ENCODE measurements at regions not wholly inside any gene's neighbourhood (a gene's known extent, or its start where the extent isn't known, plus 50 kb on each side); places are given as distances from the start of the nearest gene placed in this dataset.

DNA sequence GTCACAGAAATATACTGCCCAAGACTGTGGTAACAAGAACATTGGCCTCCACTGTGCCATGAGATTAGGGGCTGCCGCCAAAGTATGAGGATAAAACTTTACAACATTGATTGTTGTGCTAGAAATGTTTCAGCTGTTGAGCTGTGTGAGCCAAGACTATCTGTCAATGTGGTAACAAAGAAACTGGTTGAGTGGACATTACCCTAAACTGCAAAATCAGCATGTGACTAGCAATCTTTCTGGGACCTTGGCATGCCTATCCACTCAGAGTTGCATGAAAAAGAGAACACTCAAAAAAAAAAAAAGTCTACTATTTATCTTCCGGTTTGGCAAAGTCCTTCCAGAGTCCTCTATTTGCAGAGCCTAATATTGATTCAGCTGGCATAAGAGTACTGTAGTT, 605.6 kb upstream of the CNTNAP2 start:
- H3K4me3 ChIP-seq (ENCODE audit: low read depth, low read length): no peak overlapping the region
- in situ Hi-C loops (cut with HindIII; ENCODE audit: low sequenced_read_pairs): no loop called here
- TF ChIP-seq, protein P1, sequence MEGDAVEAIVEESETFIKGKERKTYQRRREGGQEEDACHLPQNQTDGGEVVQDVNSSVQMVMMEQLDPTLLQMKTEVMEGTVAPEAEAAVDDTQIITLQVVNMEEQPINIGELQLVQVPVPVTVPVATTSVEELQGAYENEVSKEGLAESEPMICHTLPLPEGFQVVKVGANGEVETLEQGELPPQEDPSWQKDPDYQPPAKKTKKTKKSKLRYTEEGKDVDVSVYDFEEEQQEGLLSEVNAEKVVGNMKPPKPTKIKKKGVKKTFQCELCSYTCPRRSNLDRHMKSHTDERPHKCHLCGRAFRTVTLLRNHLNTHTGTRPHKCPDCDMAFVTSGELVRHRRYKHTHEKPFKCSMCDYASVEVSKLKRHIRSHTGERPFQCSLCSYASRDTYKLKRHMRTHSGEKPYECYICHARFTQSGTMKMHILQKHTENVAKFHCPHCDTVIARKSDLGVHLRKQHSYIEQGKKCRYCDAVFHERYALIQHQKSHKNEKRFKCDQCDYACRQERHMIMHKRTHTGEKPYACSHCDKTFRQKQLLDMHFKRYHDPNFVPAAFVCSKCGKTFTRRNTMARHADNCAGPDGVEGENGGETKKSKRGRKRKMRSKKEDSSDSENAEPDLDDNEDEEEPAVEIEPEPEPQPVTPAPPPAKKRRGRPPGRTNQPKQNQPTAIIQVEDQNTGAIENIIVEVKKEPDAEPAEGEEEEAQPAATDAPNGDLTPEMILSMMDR (IDR thresholded peaks at IDR 0.05; ENCODE audit: low read depth, low read length, missing control alignments): no peak
- DNase-seq (ENCODE audit: low read depth): no peak

DNA sequence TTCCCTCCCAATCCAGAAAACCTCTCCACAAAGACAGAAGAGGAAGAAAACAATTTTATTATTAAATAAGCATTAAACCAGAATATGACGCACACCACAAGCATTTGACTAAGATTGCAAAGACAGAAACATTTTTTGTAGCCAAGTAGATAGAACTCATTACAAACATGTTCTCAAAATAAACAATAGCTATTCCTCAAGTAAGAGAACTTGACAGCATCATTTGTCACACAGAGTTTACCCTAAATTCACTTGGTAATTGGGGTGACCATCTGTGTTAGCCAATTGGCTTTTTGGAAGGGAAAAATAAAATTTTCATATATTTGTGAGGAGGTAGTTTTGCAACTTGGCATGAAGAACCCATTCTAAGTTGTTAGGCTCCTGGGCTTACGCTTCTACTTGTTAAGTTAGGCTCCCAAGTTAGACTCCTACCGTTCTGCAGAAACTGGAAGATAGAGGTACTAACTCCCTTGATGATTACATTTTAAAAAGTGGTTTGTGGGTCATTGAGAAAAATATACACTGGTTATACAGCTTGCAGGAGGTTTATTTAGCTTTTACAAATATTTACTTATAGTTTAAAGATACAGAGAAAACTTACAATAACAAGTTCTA, 618.6 kb upstream of the CNTNAP2 start:
- TF ChIP-seq, protein P1 (IDR thresholded peaks at IDR 0.05; ENCODE audit: low read depth, low read length, missing control alignments): no peak
- DNase-seq (ENCODE audit: low read depth): no peak
- in situ Hi-C loops (cut with HindIII; ENCODE audit: low sequenced_read_pairs): no loop called here

DNA sequence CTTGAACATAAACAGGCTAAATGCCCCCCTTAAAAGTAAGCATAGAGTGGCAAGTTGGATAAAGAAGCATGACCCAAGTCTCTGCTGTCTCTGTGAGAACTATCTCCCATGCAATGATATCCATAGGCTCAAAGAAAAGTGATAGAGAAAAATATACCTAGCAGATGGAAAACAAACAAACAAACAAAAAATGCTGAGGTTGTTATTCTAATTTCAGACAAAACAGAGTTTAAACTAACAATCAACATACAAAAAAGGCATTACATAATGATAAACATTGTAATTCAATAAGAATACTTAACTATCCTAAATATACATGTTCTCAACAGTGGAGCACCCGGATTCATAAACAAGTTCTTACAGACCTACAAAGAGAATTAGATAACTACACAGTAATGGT, 626.2 kb upstream of the CNTNAP2 start:
- H3K4me3 ChIP-seq (ENCODE audit: low read depth, low read length): no peak overlapping the region
- TF ChIP-seq, protein P1 (IDR thresholded peaks at IDR 0.05; ENCODE audit: low read depth, low read length, missing control alignments): no peak
- DNase-seq (ENCODE audit: low read depth): no peak
- in situ Hi-C loops (cut with HindIII; ENCODE audit: low sequenced_read_pairs): no loop called here

More for the DNA sequence above, 618.6 kb upstream of the CNTNAP2 start:
- H3K4me3 ChIP-seq (ENCODE audit: low read depth, low read length): no peak overlapping the region

DNA sequence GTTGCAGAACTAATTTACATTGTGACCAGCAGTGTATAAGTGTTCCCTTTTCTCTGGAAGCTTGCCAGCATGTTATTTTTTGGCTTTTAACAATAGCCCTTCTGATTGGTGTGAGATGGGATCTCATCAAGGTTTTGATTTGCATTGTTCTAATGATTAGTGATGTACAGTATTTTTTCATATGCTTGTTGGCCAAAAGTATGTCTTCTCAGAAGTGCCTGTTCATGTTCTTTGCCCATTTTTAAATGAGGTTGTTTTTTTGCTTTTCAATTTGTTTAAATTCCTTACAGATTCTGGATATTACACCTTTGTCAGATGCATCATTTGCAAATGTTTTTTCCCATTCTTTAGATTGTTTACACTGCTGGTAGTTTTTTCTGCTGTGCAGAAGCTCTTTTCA, 627.0 kb upstream of the CNTNAP2 start:
- in situ Hi-C loops (cut with HindIII; ENCODE audit: low sequenced_read_pairs): no loop called here
- no peak overlapping the region for H3K4me3 ChIP-seq (ENCODE audit: low read depth, low read length)
- DNase-seq (ENCODE audit: low read depth): no peak
- TF ChIP-seq, protein P1 (IDR thresholded peaks at IDR 0.05; ENCODE audit: low read depth, low read length, missing control alignments): no peak

DNA sequence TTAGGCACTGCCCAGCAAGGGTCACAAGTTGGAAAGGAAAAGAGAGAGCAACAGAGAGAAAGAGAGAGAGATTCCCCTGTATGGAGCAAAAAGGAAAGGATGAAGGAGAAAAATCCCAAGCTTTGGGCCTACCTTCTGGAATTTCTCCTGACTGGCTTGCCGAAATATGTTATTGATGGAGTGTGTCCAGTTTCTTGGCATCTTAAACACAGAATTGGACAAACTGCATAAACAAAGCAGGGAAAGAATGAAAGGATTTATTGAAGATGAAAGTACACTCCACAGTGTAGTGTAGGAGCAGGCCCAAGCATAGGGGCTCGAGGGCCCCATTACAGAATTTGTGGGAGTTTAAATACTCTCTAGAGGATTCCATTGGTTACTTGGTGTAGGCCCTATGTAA, 627.8 kb upstream of the CNTNAP2 start:
- in situ Hi-C loops (cut with HindIII; ENCODE audit: low sequenced_read_pairs): no loop called here

DNA sequence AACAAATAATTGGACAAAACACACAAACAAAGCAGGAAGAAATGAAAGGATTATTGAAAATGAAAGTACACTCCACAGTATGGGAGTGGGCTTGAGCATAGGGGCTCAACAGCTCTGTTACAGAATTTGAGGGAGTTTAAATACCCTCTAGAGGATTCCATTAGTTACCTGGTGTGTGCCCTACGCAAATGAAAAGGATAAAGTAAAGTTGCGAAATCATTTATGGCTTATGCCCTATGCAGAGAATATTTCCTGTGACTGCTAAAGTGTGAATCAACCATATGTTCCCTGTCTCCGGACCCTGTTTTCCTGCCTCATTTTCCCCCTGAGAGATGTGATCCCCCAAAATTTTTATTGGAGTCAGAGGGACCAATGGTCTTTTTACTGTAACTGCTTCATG, 634.6 kb upstream of the CNTNAP2 start:
- DNase-seq (ENCODE audit: low read depth): no peak
- TF ChIP-seq, protein P1 (IDR thresholded peaks at IDR 0.05; ENCODE audit: low read depth, low read length, missing control alignments): no peak
- in situ Hi-C loops (cut with HindIII; ENCODE audit: low sequenced_read_pairs): no loop called here
- no peak overlapping the region for H3K4me3 ChIP-seq (ENCODE audit: low read depth, low read length)

More for the DNA sequence above, 627.8 kb upstream of the CNTNAP2 start:
- TF ChIP-seq, protein P1 (IDR thresholded peaks at IDR 0.05; ENCODE audit: low read depth, low read length, missing control alignments): no peak
- no peak overlapping the region for H3K4me3 ChIP-seq (ENCODE audit: low read depth, low read length)
- no peak for DNase-seq (ENCODE audit: low read depth)

All from astrocyte of the cerebellum (primary cell).